SU-DHL-6 (cell line): ENCODE measurements at regions not wholly inside any gene's neighbourhood (a gene's known extent, or its start where the extent isn't known, plus 50 kb on each side); places are given as distances from the start of the nearest gene placed in this dataset.

ENCODE experiments used
- H2AFZ ChIP-seq: fragments of 200-600 bp; sonication (generic); 2 replicates; pipeline ENCODE4 v1.6.1; 2014; ENCODE audit warnings: low read depth, mild to moderate bottlenecking, moderate library complexity, mixed read lengths, antibody characterized with exemption, low read length; ENCODE audit not compliant: severe bottlenecking
- H3F3A ChIP-seq: fragments of 200-600 bp; shearing (Covaris generic); 2 replicates; pipeline ENCODE4 v1.6.0; 2016; ENCODE audit warnings: antibody characterized with exemption, mild to moderate bottlenecking; ENCODE audit not compliant: insufficient read depth
- H3K27ac ChIP-seq: fragments of 200-600 bp; sonication (generic); 2 replicates; pipeline ENCODE4 v1.5.1; 2016; ENCODE audit warnings: low read depth, mild to moderate bottlenecking, low read length, moderate library complexity, mixed read lengths
- H3K27me3 ChIP-seq: fragments of 200-600 bp; sonication (generic), shearing (Covaris generic); 2 replicates; pipeline ENCODE4 v1.6.0; 2014; ENCODE audit warnings: mild to moderate bottlenecking, low read length
- H3K36me3 ChIP-seq: fragments of 200-600 bp; sonication (generic); 2 replicates; pipeline ENCODE4 v1.6.1; 2014; ENCODE audit warnings: mild to moderate bottlenecking, low read length, mixed read lengths
- H3K4me2 ChIP-seq: fragments of 300-600, 200-600 bp; shearing (Covaris generic), sonication (generic); 2 replicates; pipeline ENCODE4 v1.6.0; 2014; ENCODE audit warnings: low read length, low read depth, mild to moderate bottlenecking; ENCODE audit not compliant: poor library complexity, severe bottlenecking
- H3K4me3 ChIP-seq: fragments of 200-600 bp; sonication (generic); 2 replicates; pipeline ENCODE4 v1.5.1; 2014; ENCODE audit warnings: antibody characterized with exemption, low read length, mild to moderate bottlenecking, mixed read lengths; ENCODE audit not compliant: insufficient read depth, poor library complexity, severe bottlenecking
- H3K79me2 ChIP-seq: fragments of 200-600 bp; sonication (generic); 2 replicates; pipeline ENCODE4 v1.6.1; 2014; ENCODE audit warnings: mild to moderate bottlenecking, low read length, moderate library complexity; ENCODE audit not compliant: insufficient read depth
- H3K9ac ChIP-seq: fragments of 200-600 bp; sonication (generic); 2 replicates; pipeline ENCODE4 v1.7.0; 2014; ENCODE audit warnings: mild to moderate bottlenecking, low read length
- H3K9me2 ChIP-seq: fragments of 200-600 bp; sonication (generic); replicated peaks from 2 replicates; pipeline ENCODE4 v1.6.1; 2014; ENCODE audit warnings: low read length; ENCODE audit not compliant: insufficient read depth
- H3K9me3 ChIP-seq: fragments of 200-600 bp; sonication (generic); 2 replicates; pipeline ENCODE4 v1.6.1; 2014; ENCODE audit warnings: low read length, mixed read lengths; ENCODE audit not compliant: insufficient read depth
- H4K20me1 ChIP-seq: fragments of 200-600 bp; sonication (generic); 2 replicates; pipeline ENCODE4 v1.6.1; 2014; ENCODE audit warnings: low read depth, mild to moderate bottlenecking, antibody characterized with exemption, low read length, moderate library complexity, mixed read lengths
- EZH2phosphoT487 ChIP-seq: fragments of 200-600 bp; sonication (generic), shearing (Covaris generic); conservative IDR thresholded peaks from 2 replicates; pipeline ENCODE4 v1.6.1; 2018; ENCODE audit warnings: mild to moderate bottlenecking, antibody characterized with exemption, low read length, moderate library complexity, mixed read lengths
- TF ChIP-seq, protein P1 (sequence below): fragments of 200-600 bp; sonication (generic); IDR thresholded peaks from one replicate; pipeline ENCODE4 v1.5.1; 2017; ENCODE audit warnings: antibody characterized with exemption, mild to moderate bottlenecking, low read length, moderate library complexity; ENCODE audit not compliant: insufficient read depth, poor library complexity, severe bottlenecking

DNA sequence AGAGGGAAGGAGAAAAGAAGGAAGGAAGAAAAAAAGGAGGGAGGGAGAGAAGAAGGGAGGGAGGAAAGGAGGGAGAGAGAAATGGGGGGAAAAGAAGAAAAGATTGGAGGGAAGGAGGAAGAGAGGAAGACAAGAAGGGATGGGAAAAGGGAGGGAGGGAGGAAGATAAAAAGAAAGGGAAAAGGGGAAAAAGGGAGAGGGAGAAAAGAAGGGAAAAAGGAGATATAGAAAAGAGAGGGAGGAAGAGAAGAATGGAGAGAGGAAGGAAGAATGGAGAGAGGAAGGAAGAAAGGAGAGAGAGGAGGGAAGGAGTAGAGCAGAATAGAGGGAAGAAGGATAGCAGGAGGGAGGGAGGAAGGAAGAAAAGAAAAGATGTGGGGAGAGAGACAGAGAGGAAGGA lies 334.6 kb downstream of the TSHZ3 start:
- no peak overlapping the region for H3K27ac ChIP-seq
- no peak for TF ChIP-seq EZH2phosphoT487
- TF ChIP-seq, protein P1, sequence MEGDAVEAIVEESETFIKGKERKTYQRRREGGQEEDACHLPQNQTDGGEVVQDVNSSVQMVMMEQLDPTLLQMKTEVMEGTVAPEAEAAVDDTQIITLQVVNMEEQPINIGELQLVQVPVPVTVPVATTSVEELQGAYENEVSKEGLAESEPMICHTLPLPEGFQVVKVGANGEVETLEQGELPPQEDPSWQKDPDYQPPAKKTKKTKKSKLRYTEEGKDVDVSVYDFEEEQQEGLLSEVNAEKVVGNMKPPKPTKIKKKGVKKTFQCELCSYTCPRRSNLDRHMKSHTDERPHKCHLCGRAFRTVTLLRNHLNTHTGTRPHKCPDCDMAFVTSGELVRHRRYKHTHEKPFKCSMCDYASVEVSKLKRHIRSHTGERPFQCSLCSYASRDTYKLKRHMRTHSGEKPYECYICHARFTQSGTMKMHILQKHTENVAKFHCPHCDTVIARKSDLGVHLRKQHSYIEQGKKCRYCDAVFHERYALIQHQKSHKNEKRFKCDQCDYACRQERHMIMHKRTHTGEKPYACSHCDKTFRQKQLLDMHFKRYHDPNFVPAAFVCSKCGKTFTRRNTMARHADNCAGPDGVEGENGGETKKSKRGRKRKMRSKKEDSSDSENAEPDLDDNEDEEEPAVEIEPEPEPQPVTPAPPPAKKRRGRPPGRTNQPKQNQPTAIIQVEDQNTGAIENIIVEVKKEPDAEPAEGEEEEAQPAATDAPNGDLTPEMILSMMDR = no peak
- H3F3A ChIP-seq = no peaks in the 10 kb centered on the region
- H4K20me1 ChIP-seq = no peaks in the 10 kb centered on the region
- no peak overlapping the region for H3K9ac ChIP-seq
- H2AFZ ChIP-seq = no peak overlapping the region
- no peaks in the 10 kb centered on the region for H3K36me3 ChIP-seq
- H3K79me2 ChIP-seq = no peaks in the 10 kb centered on the region
- H3K9me3 ChIP-seq = no peaks in the 10 kb centered on the region
- no peak overlapping the region for H3K4me3 ChIP-seq
- no peaks in the 10 kb centered on the region for H3K9me2 ChIP-seq
- no peaks in the 10 kb centered on the region for H3K27me3 ChIP-seq
- H3K4me2 ChIP-seq = no peak overlapping the region

DNA sequence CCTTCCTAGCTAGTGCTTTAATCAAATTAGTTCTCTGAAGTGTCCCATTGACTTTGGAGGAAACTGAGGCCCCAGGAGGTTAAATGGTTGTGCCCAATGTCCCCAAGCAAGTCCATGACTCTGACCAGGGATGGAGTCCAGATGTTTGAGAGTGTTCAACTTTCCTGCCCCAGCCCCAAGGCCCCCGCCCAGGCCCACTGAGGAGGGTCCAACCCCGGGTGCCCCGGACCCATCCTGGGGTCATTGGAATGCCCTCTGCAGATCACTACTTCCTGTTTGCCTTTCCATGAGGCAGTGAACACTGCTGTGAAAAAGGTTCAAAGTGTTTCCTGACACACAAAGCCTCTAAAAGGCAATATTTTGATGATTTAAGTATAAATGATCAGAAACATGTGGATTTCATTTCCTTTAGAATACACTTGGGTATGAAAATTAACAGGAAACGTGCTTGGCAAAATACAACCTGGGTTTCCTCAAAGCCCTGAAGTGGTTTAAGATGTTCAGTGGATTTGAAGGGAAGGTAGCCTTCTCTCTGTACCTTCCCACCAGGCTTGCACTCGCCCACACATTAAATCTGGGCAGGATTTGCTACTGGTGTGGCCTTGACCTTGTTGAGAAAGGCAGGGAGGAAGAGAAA lies 335.7 kb downstream of the TSHZ3 start:
- H3K79me2 ChIP-seq = no peaks in the 10 kb centered on the region
- H3K4me2 ChIP-seq = no peak overlapping the region
- H3K27ac ChIP-seq = no peak overlapping the region
- H3F3A ChIP-seq = no peaks in the 10 kb centered on the region
- H3K9me2 ChIP-seq = no peaks in the 10 kb centered on the region
- no peaks in the 10 kb centered on the region for H4K20me1 ChIP-seq
- no peak overlapping the region for H3K4me3 ChIP-seq
- no peak overlapping the region for H2AFZ ChIP-seq
- H3K9ac ChIP-seq = no peak overlapping the region
- H3K36me3 ChIP-seq = no peaks in the 10 kb centered on the region
- TF ChIP-seq EZH2phosphoT487 = no peak
- TF ChIP-seq, protein P1 = no peak
- H3K27me3 ChIP-seq = no peaks in the 10 kb centered on the region
- no peaks in the 10 kb centered on the region for H3K9me3 ChIP-seq

DNA sequence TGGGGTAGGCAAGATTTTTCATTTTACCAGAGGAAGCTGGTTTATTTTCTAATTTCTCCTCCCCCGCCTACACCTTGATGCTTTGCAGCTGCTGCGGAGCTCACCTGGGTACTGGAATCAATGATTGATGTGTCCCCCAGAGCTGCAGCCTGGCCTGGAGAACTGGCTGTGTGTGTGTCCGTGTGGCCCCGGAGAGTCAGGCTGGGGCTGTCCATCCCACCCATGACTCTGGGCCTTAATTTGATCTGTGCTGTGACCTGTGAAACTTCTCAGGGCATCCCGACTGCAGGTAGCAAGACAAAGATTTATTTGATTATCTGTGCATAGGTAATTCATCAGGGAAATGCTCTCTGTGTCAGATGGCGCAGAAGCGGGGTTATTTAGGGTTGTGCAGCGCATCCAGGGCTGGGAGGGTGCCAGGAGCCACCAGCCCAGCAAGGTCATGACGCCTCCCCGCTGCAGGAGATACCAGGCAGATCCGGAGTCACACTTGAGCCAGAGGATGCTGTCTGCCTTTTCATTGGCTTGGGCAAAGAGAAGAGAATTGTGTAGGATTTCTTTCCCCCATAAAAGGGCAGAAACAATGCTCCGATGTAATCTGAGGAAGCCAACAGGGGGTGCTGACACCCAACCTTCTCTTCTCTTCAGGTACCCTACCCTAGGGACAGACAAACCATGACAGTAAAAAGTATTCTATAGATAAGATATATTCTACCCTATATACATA lies 346.6 kb downstream of the TSHZ3 start:
- H3K79me2 ChIP-seq = no peaks in the 10 kb centered on the region
- TF ChIP-seq EZH2phosphoT487 = no peak
- TF ChIP-seq, protein P1 = no peak
- H3K4me2 ChIP-seq = no peak overlapping the region
- no peaks in the 10 kb centered on the region for H3K9me3 ChIP-seq
- H4K20me1 ChIP-seq = no peaks in the 10 kb centered on the region
- no peak overlapping the region for H3K27ac ChIP-seq
- H3K27me3 ChIP-seq = no peaks in the 10 kb centered on the region
- H3K9ac ChIP-seq = no peak overlapping the region
- H3K9me2 ChIP-seq = no peaks in the 10 kb centered on the region
- no peak overlapping the region for H3K4me3 ChIP-seq
- H2AFZ ChIP-seq = no peak overlapping the region
- no peaks in the 10 kb centered on the region for H3K36me3 ChIP-seq
- no peaks in the 10 kb centered on the region for H3F3A ChIP-seq
